ENCODE measurements at regions not wholly inside any gene's neighbourhood (a gene's known extent, or its start where the extent isn't known, plus 50 kb on each side); places are given as distances from the start of the nearest gene placed in this dataset.

- Histone ChIP-seq H3K27ac (replicated peaks) (no peak overlapping the region), H3K9me3 (replicated peaks) (peaks cover 9% of the 10 kb centered on the region), H3K4me1 (no peaks in the 10 kb centered on the region), H3K4me3 (no peak overlapping the region), H3K27me3 (ENCODE audit: low read depth) (peaks cover 21% of the 10 kb centered on the region), H3K36me3 (no peaks in the 10 kb centered on the region)
- no peak for DNase-seq
- intact Hi-C loops (cut with micrococcal nuclease), result no loop called here
- TF ChIP-seq CTCF (IDR thresholded peaks at IDR 0.05; ENCODE audit: borderline replicate concordance), result no peak
Observed at GRCh38 chr2:66317268-66317890, 117.5 kb upstream of the MEIS1 start.

GRCh38 chr2:66306483-66306882, 128.4 kb upstream of the MEIS1 start:
- no peaks in the 10 kb centered on the region for H3K27me3 ChIP-seq (ENCODE audit: low read depth)
- no peak for TF ChIP-seq CTCF (IDR thresholded peaks at IDR 0.05; ENCODE audit: borderline replicate concordance)
- peaks cover 7% of the 10 kb centered on the region for H3K9me3 ChIP-seq (replicated peaks)
- no peak for DNase-seq
- H3K4me1 ChIP-seq, result no peaks in the 10 kb centered on the region
- intact Hi-C loops (cut with micrococcal nuclease), result no loop called here
- no peaks in the 10 kb centered on the region for H3K36me3 ChIP-seq
- H3K27ac ChIP-seq (replicated peaks), result peak overlapping the region; percentile 42
- no peak overlapping the region for H3K4me3 ChIP-seq

- Histone ChIP-seq H3K36me3 (no peaks in the 10 kb centered on the region), H3K4me3 (no peak overlapping the region), H3K27me3 (ENCODE audit: low read depth) (no peaks in the 10 kb centered on the region), H3K4me1 (peaks cover 2% of the 10 kb centered on the region), H3K27ac (replicated peaks) (peak overlapping the region; percentile 37), H3K9me3 (replicated peaks) (no peaks in the 10 kb centered on the region)
- intact Hi-C loops (cut with micrococcal nuclease), result no loop called here
- DNase-seq, result peak; percentile 76
- no peak for TF ChIP-seq CTCF (IDR thresholded peaks at IDR 0.05; ENCODE audit: borderline replicate concordance)
Observed at GRCh38 chr2:66305718-66306117, 129.2 kb upstream of the MEIS1 start.

GRCh38 chr2:66303471-66303870, 131.5 kb upstream of the MEIS1 start:
- Histone ChIP-seq H3K27me3 (ENCODE audit: low read depth) (no peaks in the 10 kb centered on the region), H3K9me3 (replicated peaks) (no peaks in the 10 kb centered on the region), H3K36me3 (no peaks in the 10 kb centered on the region), H3K4me3 (no peak overlapping the region), H3K4me1 (peaks cover 11% of the 10 kb centered on the region), H3K27ac (replicated peaks) (no peak overlapping the region)
- no peak for TF ChIP-seq CTCF (IDR thresholded peaks at IDR 0.05; ENCODE audit: borderline replicate concordance)
- intact Hi-C loops (cut with micrococcal nuclease), result no loop called here
- DNase-seq, result no peak

GRCh38 chr2:66301767-66302140, 133.2 kb upstream of the MEIS1 start:
- no peaks in the 10 kb centered on the region for H3K9me3 ChIP-seq (replicated peaks)
- peaks cover 11% of the 10 kb centered on the region for H3K4me1 ChIP-seq
- H3K27ac ChIP-seq (replicated peaks), result peak overlapping the region; percentile 67
- no peaks in the 10 kb centered on the region for H3K27me3 ChIP-seq (ENCODE audit: low read depth)
- no peak for TF ChIP-seq CTCF (IDR thresholded peaks at IDR 0.05; ENCODE audit: borderline replicate concordance)
- no peak overlapping the region for H3K4me3 ChIP-seq
- no peaks in the 10 kb centered on the region for H3K36me3 ChIP-seq
- no peak for DNase-seq
- intact Hi-C loops (cut with micrococcal nuclease), result no loop called here
